ENCODE measurements at regions not wholly inside any gene's neighbourhood (a gene's known extent, or its start where the extent isn't known, plus 50 kb on each side); places are given as distances from the start of the nearest gene placed in this dataset.

GRCh38 chr11:134616038-134616437 lies 204.0 kb upstream of the B3GAT1 start:
- Histone ChIP-seq H3K27ac (no peak overlapping the region), H3K9me2 (ENCODE audit: insufficient read depth) (no peaks in the 10 kb centered on the region), H3K9me3 (ENCODE audit: insufficient read depth, low read depth) (no peaks in the 10 kb centered on the region), H3K4me3 (no peak overlapping the region), H3K4me2 (no peak overlapping the region), H3K79me2 (ENCODE audit: low read depth) (no peaks in the 10 kb centered on the region), H3F3A (ENCODE audit: insufficient read depth, low read depth) (no peaks in the 10 kb centered on the region), H4K20me1 (ENCODE audit: insufficient read depth) (no peaks in the 10 kb centered on the region), H3K27me3 (ENCODE audit: insufficient read depth, low read depth) (peaks cover 94% of the 10 kb centered on the region), H2AFZ (no peak overlapping the region), H3K36me3 (ENCODE audit: low read depth) (no peaks in the 10 kb centered on the region), H3K4me1 (replicated peaks; ENCODE audit: insufficient read depth) (no peaks in the 10 kb centered on the region)
- ChIA-PET CTCF (no interaction called here), POLR2A (ENCODE audit: unreplicated experiment) (no interaction called here)
- DNase-seq = no peak
- BruUV-seq (replicated peaks) = no TSS peak
- intact Hi-C loops (cut with micrococcal nuclease; ENCODE audit: unreplicated experiment) = no loop called here
- TF ChIP-seq CTCF (conservative IDR thresholded peaks at IDR 0.05) (no peak), EZH2 (IDR thresholded peaks at IDR 0.05; ENCODE audit: low read depth) (no peak)

- no peak overlapping the region for H3K4me2 ChIP-seq
- intact Hi-C loops (cut with micrococcal nuclease; ENCODE audit: unreplicated experiment) = no loop called here
- H3K4me3 ChIP-seq = no peak overlapping the region
- no peaks in the 10 kb centered on the region for H3K9me2 ChIP-seq (ENCODE audit: insufficient read depth)
- ChIA-PET CTCF (no interaction called here), POLR2A (ENCODE audit: unreplicated experiment) (no interaction called here)
- H3K27ac ChIP-seq = no peak overlapping the region
- no peaks in the 10 kb centered on the region for H3K79me2 ChIP-seq (ENCODE audit: low read depth)
- H3K27me3 ChIP-seq (ENCODE audit: insufficient read depth, low read depth) = peaks cover 95% of the 10 kb centered on the region
- H3F3A ChIP-seq (ENCODE audit: insufficient read depth, low read depth) = no peaks in the 10 kb centered on the region
- H3K9me3 ChIP-seq (ENCODE audit: insufficient read depth, low read depth) = no peaks in the 10 kb centered on the region
- no peaks in the 10 kb centered on the region for H3K36me3 ChIP-seq (ENCODE audit: low read depth)
- H3K4me1 ChIP-seq (replicated peaks; ENCODE audit: insufficient read depth) = no peaks in the 10 kb centered on the region
- DNase-seq = no peak
- no peak for TF ChIP-seq EZH2 (IDR thresholded peaks at IDR 0.05; ENCODE audit: low read depth)
- TF ChIP-seq CTCF (conservative IDR thresholded peaks at IDR 0.05) = no peak
- H2AFZ ChIP-seq = no peak overlapping the region
- BruUV-seq (replicated peaks) = no TSS peak
- no peaks in the 10 kb centered on the region for H4K20me1 ChIP-seq (ENCODE audit: insufficient read depth)
Measured at GRCh38 chr11:134615041-134615615, 203.1 kb upstream of the B3GAT1 start.

GRCh38 chr11:134614141-134614540 lies 202.1 kb upstream of the B3GAT1 start:
- no peaks in the 10 kb centered on the region for H3K79me2 ChIP-seq (ENCODE audit: low read depth)
- H2AFZ ChIP-seq = no peak overlapping the region
- DNase-seq = no peak
- ChIA-PET CTCF (no interaction called here), POLR2A (ENCODE audit: unreplicated experiment) (no interaction called here)
- H3K27me3 ChIP-seq (ENCODE audit: insufficient read depth, low read depth) = peaks cover 99% of the 10 kb centered on the region
- BruUV-seq (replicated peaks) = no TSS peak
- no peak overlapping the region for H3K4me3 ChIP-seq
- intact Hi-C loops (cut with micrococcal nuclease; ENCODE audit: unreplicated experiment) = no loop called here
- H3K27ac ChIP-seq = no peak overlapping the region
- H3K4me2 ChIP-seq = no peak overlapping the region
- no peaks in the 10 kb centered on the region for H3K36me3 ChIP-seq (ENCODE audit: low read depth)
- no peaks in the 10 kb centered on the region for H3F3A ChIP-seq (ENCODE audit: insufficient read depth, low read depth)
- no peaks in the 10 kb centered on the region for H3K9me2 ChIP-seq (ENCODE audit: insufficient read depth)
- H4K20me1 ChIP-seq (ENCODE audit: insufficient read depth) = no peaks in the 10 kb centered on the region
- H3K4me1 ChIP-seq (replicated peaks; ENCODE audit: insufficient read depth) = no peaks in the 10 kb centered on the region
- TF ChIP-seq EZH2 (IDR thresholded peaks at IDR 0.05; ENCODE audit: low read depth) (no peak), CTCF (conservative IDR thresholded peaks at IDR 0.05) (no peak)
- H3K9me3 ChIP-seq (ENCODE audit: insufficient read depth, low read depth) = no peaks in the 10 kb centered on the region
